Pons (tissue), 1 donor: ENCODE measurements at regions not wholly inside any gene's neighbourhood (a gene's known extent, or its start where the extent isn't known, plus 50 kb on each side); places are given as distances from the start of the nearest gene placed in this dataset.
"Not testable (repeated sequence)": the region's sequence is repeated elsewhere in the genome, so short reads cannot be mapped to it uniquely, and the experiment has no call there.

Experiments
- DNase-seq: peaks from one replicate; pipeline ENCODE4 v3.0.0-alpha.2; 2016; ENCODE audit warnings: low spot score

DNA sequence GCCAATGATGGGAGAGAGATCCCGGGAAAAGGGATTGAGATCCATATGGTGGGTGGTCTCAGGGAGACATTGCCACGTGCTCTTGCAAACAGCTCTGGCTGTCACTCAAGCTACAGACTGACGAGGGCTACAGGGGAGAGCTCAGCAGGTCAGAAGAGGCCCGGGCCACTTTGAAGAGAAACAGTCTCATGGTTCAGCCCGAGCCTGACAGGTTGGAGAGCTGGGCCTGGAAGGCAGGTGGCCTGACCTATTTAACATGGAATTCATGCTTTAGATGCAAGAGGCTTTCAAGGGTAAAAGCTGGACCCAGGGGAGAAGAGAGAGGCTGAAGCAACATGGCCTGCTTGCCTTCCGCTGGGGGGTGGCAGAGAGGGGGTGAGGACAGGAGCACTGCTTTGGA, 81.0 kb upstream of the BRD7 start:
- no peak for DNase-seq

- DNase-seq, result no peak
These were observed 80.2 kb upstream of the BRD7 start for GRCh38 chr16:50448981-50449380.

- no peak for DNase-seq
These were observed 79.7 kb upstream of the BRD7 start for GRCh38 chr16:50448522-50448921.

DNA sequence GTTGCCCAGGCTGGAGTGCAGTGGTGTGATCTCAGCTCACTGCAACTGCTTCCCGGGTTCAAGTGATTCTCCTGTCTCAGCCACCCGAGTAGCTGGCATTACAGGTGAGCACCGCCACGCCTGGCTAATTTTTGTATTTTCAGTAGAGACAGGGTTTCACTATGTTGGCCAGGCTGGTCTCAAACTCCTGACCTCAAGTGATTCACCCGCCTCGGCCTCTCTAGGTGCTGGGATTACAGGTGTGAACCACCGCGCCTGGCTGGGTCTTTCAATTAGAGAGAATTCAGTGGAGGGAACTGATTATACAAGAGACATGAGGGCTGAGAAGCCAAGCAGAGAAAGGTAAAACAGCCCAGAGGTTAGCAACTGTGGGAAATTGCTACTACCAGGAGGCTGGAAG, 78.6 kb upstream of the BRD7 start:
- DNase-seq, result not testable (repeated sequence)

DNA sequence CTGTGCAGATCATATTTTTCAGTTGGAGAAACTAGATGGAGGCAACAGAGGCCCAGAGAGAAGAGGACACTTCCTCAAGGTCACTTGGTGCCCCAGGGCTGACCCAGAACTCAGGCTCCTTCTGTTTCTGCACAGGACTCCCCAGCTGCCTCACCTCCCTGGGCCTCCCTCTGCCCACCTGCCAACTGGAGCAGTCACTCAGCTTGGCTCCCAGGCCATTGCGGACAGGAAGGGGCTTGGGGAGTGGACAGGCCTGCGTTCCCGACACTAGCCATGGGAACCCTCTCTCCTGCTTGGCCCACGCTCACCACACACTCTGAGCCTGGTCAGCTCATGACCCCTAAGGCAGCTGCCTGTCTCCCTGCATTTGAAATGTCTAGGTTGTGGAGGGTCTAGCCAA, 78.1 kb upstream of the BRD7 start:
- DNase-seq, result no peak

DNA sequence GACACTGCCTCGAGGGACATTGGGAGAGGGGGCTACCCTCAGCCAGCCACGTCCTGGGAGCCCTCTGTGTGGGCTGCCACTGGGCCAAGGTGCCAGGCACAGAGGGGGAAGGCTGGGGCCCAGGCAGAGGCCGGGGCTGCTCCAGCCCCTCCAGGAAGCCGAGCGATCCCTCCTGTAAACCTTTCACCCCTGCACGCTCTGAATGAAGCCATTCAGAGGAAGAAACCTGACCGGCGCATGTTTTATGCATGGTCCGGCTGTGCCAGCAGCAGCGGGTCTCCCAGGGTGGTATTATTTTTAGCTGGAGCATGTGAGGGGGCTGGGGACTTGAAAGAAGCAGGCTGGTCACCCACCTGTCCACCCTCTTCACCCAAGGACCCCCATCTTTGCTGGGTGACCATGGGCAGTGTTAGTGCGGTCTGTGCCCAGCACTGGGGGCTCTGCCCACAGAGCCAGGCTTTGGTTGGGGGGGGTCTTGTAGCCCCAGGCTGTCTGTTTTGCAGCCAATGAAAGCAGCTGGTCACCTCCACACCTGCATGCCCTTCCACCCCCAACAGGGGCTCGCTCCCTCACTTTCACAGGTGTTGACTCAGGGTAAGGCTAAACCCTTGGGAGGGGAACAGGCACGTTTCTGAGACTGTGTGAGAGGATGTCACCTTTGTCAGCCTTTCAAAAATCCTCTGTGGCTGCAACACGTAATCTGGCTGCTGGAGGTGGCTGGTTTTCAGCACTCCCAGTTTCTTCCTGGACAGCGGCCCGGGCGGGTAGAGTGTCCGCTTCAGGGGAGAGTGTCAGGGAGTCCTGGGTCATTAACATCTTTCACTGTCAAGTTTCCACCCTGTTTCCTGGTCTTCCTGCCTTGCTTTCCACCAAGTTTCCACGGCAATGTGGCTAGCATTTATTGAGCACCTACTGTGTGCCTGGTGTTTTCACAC, 77.1 kb upstream of the BRD7 start:
- no peak for DNase-seq

- DNase-seq, result no peak
These were observed 75.7 kb upstream of the BRD7 start for GRCh38 chr16:50444526-50444925.

DNA sequence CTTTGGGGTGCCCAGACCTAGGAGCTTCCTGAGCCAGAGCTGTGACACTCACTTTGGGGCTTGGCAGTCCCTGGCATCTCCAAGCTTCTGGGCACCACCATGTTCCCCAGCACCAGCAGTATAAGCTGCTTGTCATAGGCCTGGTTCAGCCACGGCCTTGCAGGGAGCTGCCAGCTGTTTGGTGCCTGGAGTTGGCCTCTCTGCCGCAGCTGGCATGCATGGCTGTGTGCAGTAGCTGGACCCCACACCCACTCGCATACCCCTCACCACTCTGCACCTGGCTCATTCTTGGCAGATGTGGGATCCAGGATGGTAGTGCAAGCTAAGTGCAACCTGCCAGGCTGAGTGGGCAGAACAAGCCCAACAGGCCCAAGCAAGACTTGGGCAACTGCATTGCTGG, 73.4 kb upstream of the BRD7 start:
- no peak for DNase-seq

DNA sequence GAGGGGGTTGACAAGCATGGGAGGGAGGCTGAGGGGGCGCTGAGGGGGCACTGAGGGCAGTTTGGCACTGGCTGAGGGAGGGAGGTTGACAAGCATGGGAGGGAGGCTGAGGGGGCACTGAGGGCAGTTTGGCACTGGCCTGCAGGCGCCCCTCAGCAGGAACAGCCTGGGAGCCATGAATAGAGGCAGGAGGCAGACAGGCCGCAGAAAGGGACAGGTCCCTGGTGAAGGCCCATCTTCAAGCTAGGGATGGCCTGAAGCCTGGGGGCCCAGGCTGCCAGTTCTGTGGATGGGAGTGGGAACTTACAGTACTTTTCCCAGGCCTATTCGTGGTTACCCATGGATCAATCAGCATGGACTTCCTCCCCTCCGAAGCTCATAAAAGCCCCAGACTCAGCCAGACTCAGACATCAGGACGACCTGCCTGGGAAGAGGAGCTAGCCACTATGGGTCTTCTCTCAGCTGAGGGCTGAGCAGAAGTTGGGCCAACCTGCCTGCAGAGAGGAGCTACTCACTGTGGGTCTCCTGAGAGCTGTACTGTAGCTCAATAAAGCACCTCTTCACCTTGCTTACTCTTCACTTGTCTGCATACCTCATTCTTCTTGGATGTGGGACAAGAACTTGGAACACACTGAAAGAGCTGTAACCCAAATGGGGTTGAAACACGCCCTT, 72.8 kb upstream of the BRD7 start:
- no peak for DNase-seq

DNA sequence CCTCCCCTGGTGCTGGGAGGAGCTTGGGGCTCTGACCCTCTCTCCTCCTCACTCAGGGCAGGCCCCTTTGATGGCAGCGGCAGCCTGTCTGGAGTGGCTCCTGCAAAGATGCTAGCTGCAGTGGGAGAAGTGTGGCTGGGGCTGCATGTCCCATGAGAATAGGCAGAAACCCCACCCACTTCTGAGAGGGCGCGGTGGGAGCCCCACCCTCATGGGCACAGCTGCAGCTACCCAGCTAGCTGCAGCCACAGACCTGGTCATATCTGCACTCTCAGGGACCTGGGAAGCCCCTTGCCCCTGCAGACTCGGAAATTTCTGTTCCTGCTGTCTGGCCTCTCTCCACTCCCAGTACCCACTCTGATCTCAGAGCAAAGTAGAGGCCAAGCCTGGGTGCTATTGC, 72.2 kb upstream of the BRD7 start:
- no peak for DNase-seq

- no peak for DNase-seq
These were observed 71.7 kb upstream of the BRD7 start for GRCh38 chr16:50440531-50440930.

GRCh38 chr16:50437769-50438437, 69.1 kb upstream of the BRD7 start:
- no peak for DNase-seq

GRCh38 chr16:50436271-50436670, 67.5 kb upstream of the BRD7 start:
- no peak for DNase-seq

- peak; percentile 72 for DNase-seq
These were observed 66.2 kb upstream of the BRD7 start for GRCh38 chr16:50434872-50435478.

DNA sequence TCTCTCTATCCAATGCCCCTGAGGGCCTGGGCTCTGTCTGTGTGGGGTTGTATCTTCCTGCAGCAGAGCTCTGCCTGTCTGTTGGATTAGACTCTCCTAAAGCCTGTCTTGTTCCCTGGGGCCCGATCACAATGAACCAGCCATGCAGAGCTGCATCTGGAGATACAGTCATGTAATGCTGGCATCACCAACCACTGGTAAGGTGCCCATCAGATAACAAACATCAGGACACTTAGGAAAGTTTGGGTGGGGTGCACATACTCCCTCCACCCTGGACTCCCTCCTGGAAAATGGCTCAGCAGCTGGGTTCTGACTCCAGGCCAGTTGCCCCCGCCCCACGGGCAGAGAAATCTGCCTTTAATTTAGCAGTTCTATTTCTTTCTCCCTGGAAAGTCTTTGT, 61.3 kb upstream of the BRD7 start:
- no peak for DNase-seq

DNA sequence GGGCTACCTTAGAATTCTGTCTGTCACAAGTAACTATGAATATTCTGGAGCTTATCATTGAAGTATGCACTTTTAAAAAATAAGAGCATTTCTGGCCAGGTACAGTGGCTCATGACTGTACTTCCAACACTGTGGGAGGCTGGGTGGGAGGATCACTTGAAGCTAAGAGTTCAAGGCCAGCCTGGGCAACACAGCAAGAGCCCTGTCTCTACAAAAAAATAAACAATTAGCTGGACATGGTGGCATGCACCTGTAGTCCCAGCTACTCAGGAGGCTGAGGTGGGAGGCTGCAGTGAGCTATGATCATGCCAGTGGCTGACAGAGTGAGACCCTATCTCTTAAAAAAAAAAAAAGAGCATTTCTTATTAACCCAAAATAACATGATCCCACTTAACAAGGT, 60.0 kb upstream of the BRD7 start:
- DNase-seq, result no peak

- no peak for DNase-seq
These were observed 59.3 kb upstream of the BRD7 start for GRCh38 chr16:50428116-50428515.

DNA sequence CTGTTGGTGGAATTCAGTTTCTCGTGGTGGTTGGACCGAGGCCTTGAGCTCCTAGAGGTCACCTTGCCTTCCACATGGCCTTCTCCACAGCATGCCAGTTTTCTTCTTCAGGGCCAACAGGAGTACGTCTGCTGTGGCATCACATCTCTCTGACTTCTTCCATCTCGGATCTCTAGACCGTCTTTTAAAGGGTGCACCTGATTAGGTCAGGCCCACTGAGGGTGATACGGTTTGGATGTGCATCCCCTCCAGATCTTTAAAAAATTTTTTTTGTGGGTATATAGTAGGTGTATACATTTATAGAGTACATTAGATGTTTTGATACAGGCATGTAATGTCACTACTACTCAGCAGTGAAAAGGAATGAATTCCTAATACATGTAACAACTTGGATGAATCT, 58.3 kb upstream of the BRD7 start:
- no peak for DNase-seq

DNA sequence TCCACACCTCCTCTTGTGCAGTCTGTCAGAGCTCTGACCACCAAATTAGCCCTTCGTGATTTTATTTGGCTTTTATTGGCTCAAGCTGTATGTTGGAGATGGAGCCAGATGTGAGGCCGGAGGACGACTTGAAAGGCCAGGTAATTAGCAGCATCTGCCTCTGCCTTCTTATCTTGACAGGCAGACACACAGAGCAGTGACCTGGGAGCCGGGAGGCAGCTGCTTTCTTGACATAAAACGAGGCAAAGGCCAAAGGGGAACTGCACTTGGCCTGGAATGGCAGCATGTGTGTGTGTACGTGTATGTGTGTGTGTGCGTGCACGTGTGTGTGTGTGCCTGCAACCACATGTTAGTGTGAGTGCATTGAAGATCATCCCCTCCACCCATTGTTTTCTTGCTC, 56.9 kb upstream of the BRD7 start:
- DNase-seq, result no peak

DNA sequence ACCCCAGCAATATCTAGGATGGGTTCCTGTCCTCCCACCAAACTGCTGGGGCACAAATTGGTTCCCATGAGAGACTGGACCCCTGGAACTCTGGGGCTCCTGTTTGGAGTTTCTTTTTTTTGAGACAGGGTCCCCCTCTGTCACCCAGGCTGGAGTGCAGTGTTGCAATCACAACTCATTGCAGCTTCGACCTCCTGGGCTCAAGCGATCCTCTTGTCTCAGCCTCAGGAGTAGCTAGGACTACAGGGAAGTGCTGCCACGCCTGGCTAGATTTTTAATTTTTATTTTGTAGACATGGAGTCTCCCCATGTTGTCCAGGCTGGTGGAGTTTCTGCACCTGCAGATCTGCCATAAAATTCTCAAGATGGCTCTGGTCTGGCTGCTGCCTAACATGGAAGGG, 56.3 kb upstream of the BRD7 start:
- DNase-seq, result no peak

GRCh38 chr16:50422926-50423325, 54.1 kb upstream of the BRD7 start:
- DNase-seq, result no peak

DNA sequence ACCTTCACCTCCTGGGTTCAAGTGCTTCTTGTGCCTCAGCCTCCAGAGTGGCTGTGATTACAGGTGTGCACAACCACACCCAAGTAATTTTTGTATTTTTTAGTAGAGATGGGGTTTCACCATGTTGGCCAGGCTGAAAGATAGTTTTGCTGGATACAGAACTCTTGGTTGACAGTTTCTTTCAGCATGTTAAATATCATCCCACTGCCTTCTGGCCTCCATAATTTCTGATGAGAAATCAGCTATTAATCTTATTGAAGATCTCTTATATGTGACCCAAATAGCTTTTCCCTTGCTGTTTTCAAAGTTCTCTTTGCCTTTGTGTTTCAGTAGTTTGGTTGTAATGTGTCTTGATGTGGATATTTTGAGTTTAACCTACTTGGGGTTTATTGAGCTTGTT, 50.3 kb upstream of the BRD7 start:
- DNase-seq, result no peak
